Stomach (tissue), 4 donors: ENCODE measurements at regions not wholly inside any gene's neighbourhood (a gene's known extent, or its start where the extent isn't known, plus 50 kb on each side); places are given as distances from the start of the nearest gene placed in this dataset.

ENCODE experiments used
- EP300 ChIP-seq: sonication (generic); formaldehyde crosslinking; IDR thresholded peaks from one replicate; pipeline ENCODE4 v1.6.1; 2017; ENCODE audit warnings: antibody characterized with exemption
- POLR2A ChIP-seq, 4 donors: fragments of 450-650 bp; IDR thresholded peaks; one replicate each; pipeline ENCODE4 v1.6.1; 2016; ENCODE audit warnings: antibody characterized with exemption in 4 of 4, control low read depth in 2 of 4, mild to moderate bottlenecking in 1 of 4, moderate library complexity in 1 of 4
- POLR2AphosphoS5 ChIP-seq, 3 donors: sonication (generic); formaldehyde crosslinking; IDR thresholded peaks; one replicate each; pipeline ENCODE4 v1.6.1; 2016; ENCODE audit warnings: antibody characterized with exemption in 3 of 3
- TF ChIP-seq, protein P1 (sequence below), 7 experiments: fragments of 450-650 bp in 4 of 7; fragments of 200-600 bp in 3 of 7; sonication (generic) in 3 of 7; IDR thresholded peaks; one replicate each; pipeline ENCODE4 v1.5.1; 2016 to 2019; ENCODE audit warnings: antibody characterized with exemption in 7 of 7, control low read depth in 2 of 7, mild to moderate bottlenecking in 1 of 7

DNA sequence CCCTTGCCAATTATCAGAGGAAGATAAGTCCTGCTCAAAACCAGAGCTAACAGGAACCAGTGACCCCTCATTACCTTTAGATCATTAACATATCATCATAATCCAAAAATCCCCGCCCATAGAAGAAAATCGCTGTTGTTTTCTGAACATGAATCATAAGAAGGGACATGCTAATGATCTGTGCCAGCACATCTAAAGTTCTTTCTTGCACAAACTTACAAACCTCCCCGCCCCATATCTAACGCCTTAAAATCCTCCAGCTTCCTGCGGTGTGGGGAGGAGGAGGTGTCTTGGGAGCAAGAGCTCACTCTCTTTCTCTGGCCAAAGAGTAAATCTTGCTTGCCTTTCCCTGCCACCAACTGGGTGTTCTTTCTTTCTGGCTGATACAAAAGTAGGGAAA, 78.3 kb downstream of the IRX3 start:
- TF ChIP-seq, protein P1, sequence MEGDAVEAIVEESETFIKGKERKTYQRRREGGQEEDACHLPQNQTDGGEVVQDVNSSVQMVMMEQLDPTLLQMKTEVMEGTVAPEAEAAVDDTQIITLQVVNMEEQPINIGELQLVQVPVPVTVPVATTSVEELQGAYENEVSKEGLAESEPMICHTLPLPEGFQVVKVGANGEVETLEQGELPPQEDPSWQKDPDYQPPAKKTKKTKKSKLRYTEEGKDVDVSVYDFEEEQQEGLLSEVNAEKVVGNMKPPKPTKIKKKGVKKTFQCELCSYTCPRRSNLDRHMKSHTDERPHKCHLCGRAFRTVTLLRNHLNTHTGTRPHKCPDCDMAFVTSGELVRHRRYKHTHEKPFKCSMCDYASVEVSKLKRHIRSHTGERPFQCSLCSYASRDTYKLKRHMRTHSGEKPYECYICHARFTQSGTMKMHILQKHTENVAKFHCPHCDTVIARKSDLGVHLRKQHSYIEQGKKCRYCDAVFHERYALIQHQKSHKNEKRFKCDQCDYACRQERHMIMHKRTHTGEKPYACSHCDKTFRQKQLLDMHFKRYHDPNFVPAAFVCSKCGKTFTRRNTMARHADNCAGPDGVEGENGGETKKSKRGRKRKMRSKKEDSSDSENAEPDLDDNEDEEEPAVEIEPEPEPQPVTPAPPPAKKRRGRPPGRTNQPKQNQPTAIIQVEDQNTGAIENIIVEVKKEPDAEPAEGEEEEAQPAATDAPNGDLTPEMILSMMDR (IDR thresholded peaks at IDR 0.05), result no peak
- TF ChIP-seq POLR2A (IDR thresholded peaks at IDR 0.05), result no peak
- TF ChIP-seq EP300, result no peak
- no peak for TF ChIP-seq POLR2AphosphoS5 (IDR thresholded peaks at IDR 0.05)
